ENCODE measurements at regions not wholly inside any gene's neighbourhood (a gene's known extent, or its start where the extent isn't known, plus 50 kb on each side); places are given as distances from the start of the nearest gene placed in this dataset.

DNA sequence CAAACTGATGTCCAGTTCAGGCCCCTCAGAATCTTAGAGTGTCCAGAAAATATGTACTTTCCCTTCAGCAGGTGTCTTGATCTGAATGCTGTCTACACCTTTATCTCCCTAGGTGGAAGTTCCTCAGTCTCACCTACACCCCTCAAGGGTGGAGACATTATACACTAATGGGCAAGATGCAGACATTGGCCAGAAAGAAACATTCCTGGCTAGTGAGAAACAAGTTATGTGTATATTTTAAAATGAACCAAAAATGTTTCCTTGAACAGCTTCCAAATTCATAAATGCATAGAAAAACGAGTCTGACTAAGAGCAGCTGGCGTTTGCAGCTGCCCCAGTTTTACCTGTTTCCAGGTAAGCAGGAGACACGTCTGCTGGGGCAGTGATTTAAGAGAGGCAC is 140.5 kb upstream of the IRX4 start:
- POLR2A ChIA-PET: no interaction called here
- TF ChIP-seq, protein P1, sequence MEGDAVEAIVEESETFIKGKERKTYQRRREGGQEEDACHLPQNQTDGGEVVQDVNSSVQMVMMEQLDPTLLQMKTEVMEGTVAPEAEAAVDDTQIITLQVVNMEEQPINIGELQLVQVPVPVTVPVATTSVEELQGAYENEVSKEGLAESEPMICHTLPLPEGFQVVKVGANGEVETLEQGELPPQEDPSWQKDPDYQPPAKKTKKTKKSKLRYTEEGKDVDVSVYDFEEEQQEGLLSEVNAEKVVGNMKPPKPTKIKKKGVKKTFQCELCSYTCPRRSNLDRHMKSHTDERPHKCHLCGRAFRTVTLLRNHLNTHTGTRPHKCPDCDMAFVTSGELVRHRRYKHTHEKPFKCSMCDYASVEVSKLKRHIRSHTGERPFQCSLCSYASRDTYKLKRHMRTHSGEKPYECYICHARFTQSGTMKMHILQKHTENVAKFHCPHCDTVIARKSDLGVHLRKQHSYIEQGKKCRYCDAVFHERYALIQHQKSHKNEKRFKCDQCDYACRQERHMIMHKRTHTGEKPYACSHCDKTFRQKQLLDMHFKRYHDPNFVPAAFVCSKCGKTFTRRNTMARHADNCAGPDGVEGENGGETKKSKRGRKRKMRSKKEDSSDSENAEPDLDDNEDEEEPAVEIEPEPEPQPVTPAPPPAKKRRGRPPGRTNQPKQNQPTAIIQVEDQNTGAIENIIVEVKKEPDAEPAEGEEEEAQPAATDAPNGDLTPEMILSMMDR (IDR thresholded peaks at IDR 0.05; ENCODE audit: control extremely low read depth, extremely low read depth, low read depth, missing control alignments): no peak
- no peak for DNase-seq (ENCODE audit: extremely low spot score)
- CTCF ChIA-PET: no interaction called here

DNA sequence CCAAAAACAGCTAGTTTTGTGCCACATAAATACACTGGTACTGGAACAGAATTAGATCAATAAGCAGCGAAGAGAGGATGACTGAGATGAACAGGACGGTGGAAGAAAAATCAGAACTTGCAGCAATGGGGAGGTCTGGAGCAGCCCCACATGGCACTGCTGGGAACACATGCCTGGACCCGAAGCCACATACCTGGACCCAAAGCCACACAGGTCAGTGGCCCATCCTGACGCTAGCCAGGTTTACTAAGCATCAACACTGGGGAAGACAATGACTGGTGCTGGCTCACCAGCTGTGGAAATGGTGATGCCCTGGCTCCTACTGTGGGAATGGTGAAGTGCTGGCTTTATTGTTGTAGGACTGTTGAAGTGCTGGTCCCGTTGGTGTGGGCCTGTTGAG is 139.7 kb upstream of the IRX4 start:
- CTCF ChIA-PET: no interaction called here

DNA sequence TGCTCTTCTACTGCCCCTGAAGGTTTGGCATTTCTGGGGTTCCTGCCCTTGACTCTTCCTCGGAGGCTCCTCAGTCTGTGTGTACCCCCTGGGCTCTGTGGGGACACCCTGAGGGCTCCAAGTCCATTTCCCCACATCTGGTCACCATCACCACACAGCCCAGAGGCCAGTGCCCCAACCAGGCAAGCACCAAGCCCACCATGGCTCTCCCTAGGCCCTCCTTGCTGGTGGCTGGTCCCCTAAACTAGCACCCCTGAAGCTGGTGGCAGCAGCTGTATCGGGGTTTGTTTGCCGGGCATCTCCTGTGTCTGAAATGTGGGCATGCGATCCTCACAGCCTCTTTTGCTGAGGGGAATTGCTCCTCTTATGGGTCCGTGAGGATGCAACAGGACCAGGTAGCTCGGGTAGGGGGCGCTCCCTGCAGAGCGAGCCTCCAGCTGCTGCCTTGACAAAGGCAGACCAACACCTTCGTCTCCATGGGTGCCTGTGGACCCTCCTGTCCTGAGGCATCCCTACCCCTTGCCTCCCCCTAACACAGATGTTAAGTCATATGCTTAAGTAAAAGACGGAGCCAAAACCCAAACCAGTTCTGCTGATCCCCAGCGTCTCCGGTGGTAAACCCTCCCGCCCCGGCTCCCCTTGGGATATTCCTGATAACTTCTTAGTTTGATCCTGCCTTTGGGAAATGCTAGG is 138.9 kb upstream of the IRX4 start:
- ChIA-PET CTCF (no interaction called here), POLR2A (no interaction called here)
- no peak for DNase-seq (ENCODE audit: extremely low spot score)
- TF ChIP-seq, protein P1 (IDR thresholded peaks at IDR 0.05; ENCODE audit: control extremely low read depth, extremely low read depth, low read depth, missing control alignments): no peak

More for the DNA sequence above, 139.7 kb upstream of the IRX4 start:
- TF ChIP-seq, protein P1 (IDR thresholded peaks at IDR 0.05; ENCODE audit: control extremely low read depth, extremely low read depth, low read depth, missing control alignments): no peak
- POLR2A ChIA-PET: no interaction called here
- DNase-seq (ENCODE audit: extremely low spot score): no peak

DNA sequence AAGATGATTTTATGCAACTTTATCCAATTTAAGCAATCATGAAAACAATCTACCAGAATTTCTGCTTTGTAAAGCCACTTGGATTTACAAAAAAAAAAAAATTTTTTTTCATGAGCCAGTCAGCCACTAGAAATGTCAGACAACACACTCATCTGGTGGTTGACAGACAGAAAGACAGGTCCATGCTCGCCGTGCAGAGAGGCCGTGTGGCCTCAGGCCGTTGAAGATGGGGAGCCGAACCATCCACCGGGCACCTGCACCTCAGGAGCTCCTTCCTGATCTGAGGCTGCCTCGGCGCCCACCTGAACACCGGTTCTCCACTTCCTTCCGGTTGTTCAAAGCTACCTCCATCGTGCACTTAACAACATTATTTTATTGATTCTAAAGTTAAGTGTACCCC is 138.0 kb upstream of the IRX4 start:
- POLR2A ChIA-PET: no interaction called here

DNA sequence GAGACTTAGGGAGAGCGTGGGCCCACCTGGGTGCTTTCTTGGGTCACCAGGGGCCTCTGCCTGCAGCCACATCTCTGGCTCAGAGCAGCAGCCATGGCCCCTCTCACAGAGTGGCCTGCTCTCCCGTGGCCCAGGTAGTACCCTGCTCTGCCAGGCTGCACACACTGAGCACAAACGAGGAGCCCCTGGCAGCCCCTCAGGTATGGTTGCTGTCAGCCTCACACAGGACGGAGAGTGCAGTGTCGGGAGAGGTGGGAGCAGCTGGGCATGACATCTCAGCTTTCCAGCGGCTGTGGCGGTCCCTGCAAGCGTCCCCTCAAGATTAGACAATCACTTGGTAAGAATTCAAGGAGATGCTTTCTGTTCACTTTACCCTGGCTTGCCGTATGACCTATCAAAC is 137.0 kb upstream of the IRX4 start:
- TF ChIP-seq, protein P1 (IDR thresholded peaks at IDR 0.05; ENCODE audit: control extremely low read depth, extremely low read depth, low read depth, missing control alignments): no peak
- ChIA-PET CTCF (no interaction called here), POLR2A (no interaction called here)
- no peak for DNase-seq (ENCODE audit: extremely low spot score)

More for the DNA sequence above, 138.0 kb upstream of the IRX4 start:
- CTCF ChIA-PET: no interaction called here
- no peak for DNase-seq (ENCODE audit: extremely low spot score)
- TF ChIP-seq, protein P1 (IDR thresholded peaks at IDR 0.05; ENCODE audit: control extremely low read depth, extremely low read depth, low read depth, missing control alignments): no peak

DNA sequence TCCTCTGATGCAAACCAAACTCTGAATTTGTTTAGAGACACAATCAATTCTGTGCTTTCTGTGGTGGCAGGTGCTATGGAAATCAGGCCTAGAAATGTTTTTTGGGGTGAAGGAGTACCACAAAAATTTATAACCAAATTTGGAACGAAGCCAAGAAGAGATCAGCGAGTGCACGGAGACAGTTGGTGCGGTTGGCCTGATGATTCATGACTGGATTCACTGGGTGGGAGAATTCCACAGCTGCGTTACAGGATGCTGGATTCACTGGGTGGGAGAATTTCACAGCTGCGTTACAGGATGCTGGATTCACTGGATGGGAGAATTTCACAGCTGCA is 135.6 kb upstream of the IRX4 start:
- no peak for DNase-seq (ENCODE audit: extremely low spot score)
- POLR2A ChIA-PET: no interaction called here
- CTCF ChIA-PET: interaction anchor here (1.2 kb wide), 1 partner anchor 255 kb away, joined by 3 read pairs; no protein-coding TSS in a partner anchor
- TF ChIP-seq, protein P1 (IDR thresholded peaks at IDR 0.05; ENCODE audit: control extremely low read depth, extremely low read depth, low read depth, missing control alignments): no peak
